SK-N-SH treated with all-trans-retinoic acid at 6 μM for 48 hours (cell line): ENCODE measurements at regions not wholly inside any gene's neighbourhood (a gene's known extent, or its start where the extent isn't known, plus 50 kb on each side); places are given as distances from the start of the nearest gene placed in this dataset.

Experiments used
- ATAC-seq: fragments of 200-7000 bp; cut with Tn5 transposase; 3 replicates; pipeline ENCODE4 v1.9.1; 2020; ENCODE audit warnings: mild to moderate bottlenecking, moderate library complexity
- BACH2 ChIP-seq: fragments of 250-450 bp; sonication (Bioruptor Pico); IDR thresholded peaks from 2 replicates; pipeline ENCODE4 v1.9.0; 2021; ENCODE audit warnings: mild to moderate bottlenecking, borderline replicate concordance
- CREB5 ChIP-seq: fragments of 250-450 bp; sonication (Bioruptor Pico); IDR thresholded peaks from 2 replicates; pipeline ENCODE4 v1.5.1; 2020; ENCODE audit warnings: low read depth, mild to moderate bottlenecking, moderate library complexity
- CSDC2 ChIP-seq: fragments of 250-450 bp; sonication (Bioruptor Pico); IDR thresholded peaks from 2 replicates; pipeline ENCODE4 v1.5.0; 2020; ENCODE audit warnings: mild to moderate bottlenecking, moderate library complexity
- ESRRG ChIP-seq: fragments of 250-450 bp; sonication (Bioruptor Pico); IDR thresholded peaks from 2 replicates; pipeline ENCODE4 v1.6.1; 2021; ENCODE audit warnings: mild to moderate bottlenecking
- GLIS3 ChIP-seq: fragments of 250-450 bp; sonication (Bioruptor Pico); IDR thresholded peaks from 2 replicates; pipeline ENCODE4 v1.5.0; 2020; ENCODE audit warnings: mild to moderate bottlenecking, moderate library complexity
- ISL1 ChIP-seq: fragments of 250-450 bp; sonication (Bioruptor Pico); IDR thresholded peaks from 2 replicates; pipeline ENCODE4 v2.1.2; 2022; ENCODE audit warnings: mild to moderate bottlenecking, moderate library complexity
- OSR1 ChIP-seq: fragments of 250-450 bp; sonication (Bioruptor Pico); IDR thresholded peaks from 2 replicates; pipeline ENCODE4 v1.8.0; 2022; ENCODE audit warnings: moderate library complexity, mild to moderate bottlenecking, inconsistent platforms
- PATZ1 ChIP-seq: fragments of 250-450 bp; sonication (Bioruptor Pico); IDR thresholded peaks from 2 replicates; pipeline ENCODE4 v1.8.0; 2020; ENCODE audit warnings: mild to moderate bottlenecking, moderate library complexity, borderline replicate concordance
- POU6F1 ChIP-seq: fragments of 250-450 bp; sonication (Bioruptor Pico); IDR thresholded peaks from 2 replicates; pipeline ENCODE4 v1.8.0; 2021; ENCODE audit warnings: low read depth, mild to moderate bottlenecking, moderate library complexity, borderline replicate concordance
- PPARA ChIP-seq: fragments of 250-450 bp; sonication (Bioruptor Pico); IDR thresholded peaks from 2 replicates; pipeline ENCODE4 v1.5.0; 2020; ENCODE audit warnings: mild to moderate bottlenecking, borderline replicate concordance
- SNAI2 ChIP-seq: fragments of 250-450 bp; sonication (Bioruptor Pico); IDR thresholded peaks from 2 replicates; pipeline ENCODE4 v1.5.0; 2020; ENCODE audit warnings: mild to moderate bottlenecking, moderate library complexity
- TCF4 ChIP-seq: fragments of 250-450 bp; sonication (Bioruptor Pico); IDR thresholded peaks from 2 replicates; pipeline ENCODE4 v1.8.0; 2021; ENCODE audit warnings: mild to moderate bottlenecking, moderate library complexity, borderline replicate concordance
- TOX ChIP-seq: fragments of 250-450 bp; sonication (Bioruptor Pico); IDR thresholded peaks from 2 replicates; pipeline ENCODE4 v1.8.0; 2021; ENCODE audit warnings: mild to moderate bottlenecking, moderate library complexity, borderline replicate concordance
- TSHZ2 ChIP-seq: fragments of 250-450 bp; sonication (Bioruptor Pico); IDR thresholded peaks from 2 replicates; pipeline ENCODE4 v1.5.0; 2020; ENCODE audit warnings: mild to moderate bottlenecking, moderate library complexity
- ZC3H10 ChIP-seq: fragments of 250-450 bp; sonication (Bioruptor Pico); IDR thresholded peaks from 2 replicates; pipeline ENCODE4 v1.5.1; 2021; ENCODE audit warnings: mild to moderate bottlenecking, moderate library complexity
- ZFP3 ChIP-seq: fragments of 250-450 bp; sonication (Bioruptor Pico); IDR thresholded peaks from 2 replicates; pipeline ENCODE4 v1.5.0; 2020; ENCODE audit warnings: mild to moderate bottlenecking, moderate library complexity
- ZNF565 ChIP-seq: fragments of 450-650 bp; formaldehyde crosslinking; conservative IDR thresholded peaks from 2 replicates; pipeline ENCODE4 v1.5.0; 2020; ENCODE audit warnings: low read depth, mild to moderate bottlenecking, moderate library complexity
- ZNF70 ChIP-seq: fragments of 450-650 bp; formaldehyde crosslinking; IDR thresholded peaks from 2 replicates; pipeline ENCODE4 v1.5.0; 2020; ENCODE audit warnings: mild to moderate bottlenecking, moderate library complexity
- ZNF8 ChIP-seq: fragments of 450-650 bp; formaldehyde crosslinking; IDR thresholded peaks from 2 replicates; pipeline ENCODE4 v1.5.0; 2020; ENCODE audit warnings: mild to moderate bottlenecking, moderate library complexity

- TF ChIP-seq TCF4 (CRISPR knock-in tag), result no peak
- no peak for TF ChIP-seq ISL1 (CRISPR knock-in tag)
- no peak for TF ChIP-seq ZNF70
- ATAC-seq, result no peak
Measured at GRCh38 chr15:79606831-79607355, 174.8 kb downstream of the MINAR1 start.

- TF ChIP-seq GLIS3 (CRISPR knock-in tag) (no peak), ZNF565 (CRISPR knock-in tag) (no peak), ZC3H10 (CRISPR knock-in tag) (no peak), PATZ1 (CRISPR knock-in tag) (no peak), TCF4 (CRISPR knock-in tag) (no peak), ISL1 (CRISPR knock-in tag) (no peak), TSHZ2 (CRISPR knock-in tag) (no peak), CSDC2 (CRISPR knock-in tag) (no peak)
- no peak for ATAC-seq
Measured at GRCh38 chr15:79608066-79608864, 176.1 kb downstream of the MINAR1 start.

- no peak for ATAC-seq
- TF ChIP-seq ISL1 (CRISPR knock-in tag) (no peak), ZNF565 (CRISPR knock-in tag) (no peak), ZNF70 (no peak), OSR1 (CRISPR knock-in tag) (no peak), GLIS3 (CRISPR knock-in tag) (no peak), TCF4 (CRISPR knock-in tag) (no peak), SNAI2 (CRISPR knock-in tag) (no peak), TOX (CRISPR knock-in tag) (no peak), CSDC2 (CRISPR knock-in tag) (no peak), ZNF8 (no peak), POU6F1 (no peak), CREB5 (no peak), PPARA (CRISPR knock-in tag) (no peak)
- TF ChIP-seq, all 23 proteins: peak for 0
Measured at GRCh38 chr15:79609506-79609905, 177.4 kb downstream of the MINAR1 start.

- no peak for ATAC-seq
- TF ChIP-seq POU6F1, result no peak
- no peak for TF ChIP-seq PATZ1 (CRISPR knock-in tag)
- TF ChIP-seq TSHZ2 (CRISPR knock-in tag), result no peak
- no peak for TF ChIP-seq SNAI2 (CRISPR knock-in tag)
- TF ChIP-seq ESRRG (CRISPR knock-in tag), result no peak
- no peak for TF ChIP-seq ZFP3
- TF ChIP-seq TOX (CRISPR knock-in tag), result no peak
- TF ChIP-seq OSR1 (CRISPR knock-in tag), result no peak
- no peak for TF ChIP-seq BACH2 (CRISPR knock-in tag)
- no peak for TF ChIP-seq ZC3H10 (CRISPR knock-in tag)
- no peak for TF ChIP-seq ISL1 (CRISPR knock-in tag)
- TF ChIP-seq ZNF8, result no peak
- no peak for TF ChIP-seq GLIS3 (CRISPR knock-in tag)
Measured at GRCh38 chr15:79610021-79610420, 177.9 kb downstream of the MINAR1 start.
